Endodermal cell (in vitro differentiated cells): ENCODE measurements at regions not wholly inside any gene's neighbourhood (a gene's known extent, or its start where the extent isn't known, plus 50 kb on each side); places are given as distances from the start of the nearest gene placed in this dataset.
"Not testable (repeated sequence)": the region's sequence is repeated elsewhere in the genome, so short reads cannot be mapped to it uniquely, and the experiment has no call there.

Experiments
- DNase-seq: peaks from one replicate; pipeline ENCODE4 v3.0.0-alpha.2; 2017
- H3K27ac ChIP-seq: 2 replicates; pipeline ENCODE4 v1.5.1; 2013; ENCODE audit warnings: mild to moderate bottlenecking, low read depth, low read length, moderate library complexity
- H3K27me3 ChIP-seq: 2 replicates; pipeline ENCODE4 v1.6.1; 2013; ENCODE audit warnings: mild to moderate bottlenecking, low read length, moderate library complexity; ENCODE audit not compliant: insufficient read depth, control insufficient read depth, poor library complexity, severe bottlenecking
- H3K36me3 ChIP-seq: 2 replicates; pipeline ENCODE4 v1.7.0; 2013; ENCODE audit warnings: mild to moderate bottlenecking, low read length, moderate library complexity; ENCODE audit not compliant: control insufficient read depth, insufficient read depth
- H3K4me1 ChIP-seq: one replicate; pipeline ENCODE4 v1.7.0; 2013; ENCODE audit warnings: low read length; ENCODE audit not compliant: control insufficient read depth, insufficient read depth
- H3K4me3 ChIP-seq: 2 replicates; pipeline ENCODE4 v1.5.1; 2013; ENCODE audit warnings: mild to moderate bottlenecking, low read length, moderate library complexity
- H3K9ac ChIP-seq: 2 replicates; pipeline ENCODE4 v1.6.1; 2013; ENCODE audit warnings: mild to moderate bottlenecking, low read length, moderate library complexity; ENCODE audit not compliant: poor library complexity, severe bottlenecking; ENCODE audit errors: extremely low read depth
- H3K9me3 ChIP-seq: 2 replicates; pipeline ENCODE4 v1.6.1; 2013; ENCODE audit warnings: mild to moderate bottlenecking, low read length, moderate library complexity; ENCODE audit not compliant: control insufficient read depth
- H3K27ac Mint-ChIP-seq: 2 replicates; pipeline ENCODE4 v1.8.0; 2020; ENCODE audit warnings: mixed read lengths
- H3K27me3 Mint-ChIP-seq: 2 replicates; pipeline ENCODE4 v1.8.0; 2021; ENCODE audit warnings: mild to moderate bottlenecking, mixed read lengths; ENCODE audit not compliant: insufficient read depth
- H3K36me3 Mint-ChIP-seq: 2 replicates; pipeline ENCODE4 v1.8.0; 2020; ENCODE audit warnings: low read depth, mixed read lengths
- H3K4me1 Mint-ChIP-seq: 2 replicates; pipeline ENCODE4 v1.8.0; 2020; ENCODE audit warnings: mixed read lengths
- H3K4me3 Mint-ChIP-seq: 2 replicates; pipeline ENCODE4 v1.8.0; 2020; ENCODE audit warnings: mild to moderate bottlenecking, moderate library complexity, mixed read lengths
- H3K9me3 Mint-ChIP-seq: 2 replicates; pipeline ENCODE4 v1.8.0; 2020; ENCODE audit warnings: mild to moderate bottlenecking, mixed read lengths
- CTCF ChIP-seq: fragments of 200-600 bp; sonication (generic); conservative IDR thresholded peaks from 2 replicates; pipeline ENCODE4 v1.5.0; 2021; ENCODE audit warnings: antibody characterized with exemption, mild to moderate bottlenecking
- WGBS, 2 experiments: methylation state at CpG; one replicate each; pipeline versions ENCODE4 v1.1.5 to v1.1.7; 2013; ENCODE audit warnings: missing lambda C conversion rate in 2 of 2, mixed read lengths in 1 of 2; ENCODE audit not compliant: insufficient coverage in 1 of 2, insufficient read length in 1 of 2; 5-methylcytosine and 5-hydroxymethylcytosine counted together

- Histone ChIP-seq H3K27ac (no peak overlapping the region), H3K9me3 (no peaks in the 10 kb centered on the region), H3K4me3 (no peak overlapping the region), H3K9ac (no peak overlapping the region), H3K27me3 (no peaks in the 10 kb centered on the region), H3K36me3 (no peaks in the 10 kb centered on the region), H3K4me1 (no peaks in the 10 kb centered on the region)
- no peak overlapping the region for H3K27ac Mint-ChIP-seq
- no peak for TF ChIP-seq CTCF
- H3K9me3 Mint-ChIP-seq, result no peaks in the 10 kb centered on the region
- no peaks in the 10 kb centered on the region for H3K36me3 Mint-ChIP-seq
- no peak overlapping the region for H3K4me3 Mint-ChIP-seq
- no peaks in the 10 kb centered on the region for H3K4me1 Mint-ChIP-seq
- WGBS, 2 experiments, result 90 to 94% methylated on average over 7 to 8 of the region's 8 CpGs
- no peaks in the 10 kb centered on the region for H3K27me3 Mint-ChIP-seq
- no peak for DNase-seq
Observed at GRCh38 chr16:22693638-22694340, 120.2 kb upstream of the HS3ST2 start.

DNA sequence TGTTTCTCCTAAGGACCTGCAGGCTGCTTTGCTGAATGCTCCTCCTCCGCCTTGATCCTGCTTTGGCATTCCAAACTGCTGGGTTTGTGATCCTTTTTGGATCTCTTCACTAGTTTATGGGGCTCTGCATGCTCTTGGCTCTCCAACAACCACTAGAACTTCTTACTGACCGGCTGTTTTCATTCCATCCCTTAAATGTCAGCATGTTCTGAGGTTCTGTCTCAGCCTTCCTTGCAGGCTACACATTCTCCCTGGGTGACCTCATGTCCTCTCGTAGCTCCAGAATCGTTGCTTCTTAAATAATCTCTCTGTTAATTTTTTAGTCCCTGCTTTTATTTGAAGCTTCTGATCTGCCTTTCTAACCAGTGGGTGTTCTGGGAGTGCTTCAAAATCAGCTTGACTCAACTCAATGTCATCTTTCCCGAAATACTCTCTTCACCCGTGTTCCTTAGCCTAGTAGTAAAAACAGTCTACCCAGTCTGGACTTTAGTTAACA, 119.0 kb upstream of the HS3ST2 start:
- H3K9me3 ChIP-seq, result no peaks in the 10 kb centered on the region
- H3K27me3 ChIP-seq, result no peaks in the 10 kb centered on the region
- no peak for DNase-seq
- 83 to 87% methylated on average over 6 of the region's 6 CpGs for WGBS, 2 experiments
- no peak overlapping the region for H3K27ac Mint-ChIP-seq
- no peak overlapping the region for H3K9ac ChIP-seq
- no peaks in the 10 kb centered on the region for H3K27me3 Mint-ChIP-seq
- no peaks in the 10 kb centered on the region for H3K4me1 ChIP-seq
- TF ChIP-seq CTCF, result no peak
- no peak overlapping the region for H3K27ac ChIP-seq
- H3K4me3 Mint-ChIP-seq, result no peak overlapping the region
- no peaks in the 10 kb centered on the region for H3K36me3 ChIP-seq
- H3K4me3 ChIP-seq, result no peak overlapping the region
- H3K9me3 Mint-ChIP-seq, result no peaks in the 10 kb centered on the region
- H3K4me1 Mint-ChIP-seq, result no peaks in the 10 kb centered on the region
- no peaks in the 10 kb centered on the region for H3K36me3 Mint-ChIP-seq

GRCh38 chr16:22695773-22696172, 118.2 kb upstream of the HS3ST2 start:
- not testable (repeated sequence) for H3K27ac ChIP-seq, H3K4me3 ChIP-seq, H3K4me1 Mint-ChIP-seq, H3K27me3 ChIP-seq, DNase-seq, H3K9me3 ChIP-seq, H3K27ac Mint-ChIP-seq, H3K9ac ChIP-seq, H3K9me3 Mint-ChIP-seq, H3K36me3 ChIP-seq, H3K27me3 Mint-ChIP-seq, H3K4me3 Mint-ChIP-seq, H3K4me1 ChIP-seq, H3K36me3 Mint-ChIP-seq
- WGBS, 2 experiments, result 95 to 100% methylated on average over 2 to 4 of the region's 7 CpGs

- no peak overlapping the region for H3K27ac Mint-ChIP-seq
- Histone ChIP-seq H3K36me3 (no peaks in the 10 kb centered on the region), H3K4me3 (no peak overlapping the region), H3K9me3 (no peaks in the 10 kb centered on the region), H3K9ac (no peak overlapping the region), H3K4me1 (no peaks in the 10 kb centered on the region), H3K27ac (no peak overlapping the region), H3K27me3 (no peaks in the 10 kb centered on the region)
- no peak for TF ChIP-seq CTCF
- H3K4me3 Mint-ChIP-seq, result no peak overlapping the region
- H3K36me3 Mint-ChIP-seq, result no peaks in the 10 kb centered on the region
- H3K9me3 Mint-ChIP-seq, result no peaks in the 10 kb centered on the region
- DNase-seq, result no peak
- WGBS, 2 experiments, result 92% methylated on average over 4 of the region's 5 CpGs
- H3K27me3 Mint-ChIP-seq, result peaks cover 5% of the 10 kb centered on the region
- H3K4me1 Mint-ChIP-seq, result no peaks in the 10 kb centered on the region
Observed at GRCh38 chr16:22699356-22699755, 114.6 kb upstream of the HS3ST2 start.
